HG03439 (cell line): ENCODE measurements at regions not wholly inside any gene's neighbourhood (a gene's known extent, or its start where the extent isn't known, plus 50 kb on each side); places are given as distances from the start of the nearest gene placed in this dataset.

Experiments
- ATAC-seq: cut with Tn5 transposase; IDR thresholded peaks from one replicate; pipeline ENCODE4 v1.9.1; 2021; ENCODE audit warnings: mild to moderate bottlenecking, moderate library complexity; ENCODE audit not compliant: unreplicated experiment

DNA sequence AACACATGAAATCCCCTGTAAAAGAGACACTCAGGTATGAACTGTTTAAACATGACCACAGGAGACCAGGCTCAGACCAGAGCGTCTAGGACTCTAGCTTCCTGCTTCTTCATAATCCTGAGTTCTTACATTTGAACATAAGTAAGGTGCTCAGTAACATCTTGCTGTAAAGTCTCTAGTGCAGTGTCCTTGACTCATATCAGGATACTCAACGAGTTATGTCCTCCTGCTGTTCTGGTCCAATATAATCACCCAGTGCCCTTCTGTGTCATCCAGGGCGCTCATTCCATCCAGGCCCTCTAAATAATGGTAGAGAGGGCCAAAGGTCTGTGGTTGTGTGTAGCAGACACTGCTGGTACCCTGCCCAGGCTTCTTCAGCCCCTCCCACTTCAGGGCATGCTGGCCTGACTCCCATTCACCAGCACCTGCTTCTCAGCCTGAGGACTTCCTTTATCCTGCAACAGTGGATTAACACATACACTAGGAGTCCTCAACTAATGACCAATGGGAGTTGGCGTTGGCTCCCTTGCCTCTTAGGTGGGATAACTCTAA, 66.8 kb upstream of the MOCS1 start:
- no peak for ATAC-seq

GRCh38 chr6:39999006-39999867, 65.0 kb upstream of the MOCS1 start:
- no peak for ATAC-seq

GRCh38 chr6:39998126-39998525, 63.9 kb upstream of the MOCS1 start:
- no peak for ATAC-seq

- ATAC-seq, result no peak
These were observed 62.9 kb upstream of the MOCS1 start for GRCh38 chr6:39997101-39997635.

GRCh38 chr6:39995633-39996032, 61.4 kb upstream of the MOCS1 start:
- no peak for ATAC-seq

DNA sequence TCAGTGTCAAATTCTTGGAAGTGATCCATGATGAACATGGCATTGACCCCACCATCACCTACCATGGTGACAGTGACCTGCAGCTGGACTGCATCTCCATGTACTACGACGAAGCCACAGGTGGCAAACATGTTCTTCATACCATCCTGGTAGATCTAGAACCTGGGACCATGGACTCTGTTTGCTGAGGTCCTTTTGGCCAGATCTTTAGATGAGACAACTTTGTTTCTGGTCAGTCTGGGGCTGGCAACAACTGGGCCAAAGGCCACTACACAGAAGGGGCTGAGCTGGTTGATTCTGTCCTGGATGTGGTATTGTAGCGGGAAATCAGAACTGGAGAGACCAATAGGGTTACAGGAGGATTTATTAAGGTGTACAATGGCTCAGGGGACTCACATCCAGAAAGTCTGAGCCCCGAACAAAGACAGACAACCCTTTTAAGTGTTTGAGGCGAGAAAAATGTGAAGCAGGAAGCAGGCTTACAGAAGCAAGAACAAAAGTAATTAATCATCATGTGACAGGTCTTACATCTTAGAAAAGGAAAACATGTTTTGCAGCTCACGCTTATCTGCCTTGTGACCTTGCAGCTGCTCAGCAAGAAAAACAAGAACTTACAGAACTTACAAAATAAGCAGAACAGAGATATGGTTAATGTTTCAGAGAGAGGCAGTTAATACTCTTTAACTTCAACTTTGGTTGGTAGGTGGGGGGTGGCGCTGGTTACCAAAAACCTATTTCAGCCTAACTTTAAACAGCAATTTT, 58.8 kb upstream of the MOCS1 start:
- no peak for ATAC-seq
